H1 (cell line): ENCODE measurements at regions not wholly inside any gene's neighbourhood (a gene's known extent, or its start where the extent isn't known, plus 50 kb on each side); places are given as distances from the start of the nearest gene placed in this dataset.

ENCODE experiments used
- ASH2L ChIP-seq: fragments of 200-600, 300-600 bp; sonication (generic); IDR thresholded peaks from one replicate; pipeline ENCODE4 v1.7.1; 2017; ENCODE audit warnings: low read length
- CEBPB ChIP-seq: IDR thresholded peaks from 2 replicates; pipeline ENCODE4 v1.6.1; 2012; ENCODE audit warnings: low read depth, low read length
- CREB1 ChIP-seq: IDR thresholded peaks from 2 replicates; pipeline ENCODE4 v1.6.1; 2012; ENCODE audit warnings: inconsistent platforms
- CTBP2 ChIP-seq: IDR thresholded peaks from 2 replicates; pipeline ENCODE4 v1.7.0; 2011; ENCODE audit warnings: borderline replicate concordance, mild to moderate bottlenecking, moderate library complexity, mixed read lengths, low read length; ENCODE audit not compliant: insufficient read depth, insufficient read length
- GABPA ChIP-seq: IDR thresholded peaks from 2 replicates; pipeline ENCODE4 v1.6.1; 2011; ENCODE audit warnings: mild to moderate bottlenecking, low read length, moderate library complexity, borderline replicate concordance; ENCODE audit not compliant: insufficient read depth
- JUN ChIP-seq: IDR thresholded peaks from 2 replicates; pipeline ENCODE4 v1.6.1; 2011; ENCODE audit warnings: low read depth, mild to moderate bottlenecking, improper control_type of control experiment, low read length
- POU5F1 ChIP-seq: IDR thresholded peaks from 2 replicates; pipeline ENCODE4 v1.6.1; 2011; ENCODE audit warnings: low read depth, mild to moderate bottlenecking, low read length, moderate library complexity
- RBBP5 ChIP-seq: IDR thresholded peaks from 2 replicates; pipeline ENCODE4 v1.7.1; 2012; ENCODE audit warnings: low read depth, mild to moderate bottlenecking, inconsistent platforms, low read length, moderate library complexity, borderline replicate concordance
- SRF ChIP-seq: IDR thresholded peaks from 2 replicates; pipeline ENCODE4 v1.6.1; 2011; ENCODE audit warnings: mild to moderate bottlenecking, low read depth, low read length, moderate library complexity
- TAF7 ChIP-seq: optimal IDR thresholded peaks from 2 replicates; pipeline ENCODE3; 2011; ENCODE audit warnings: low read depth, mild to moderate bottlenecking, inconsistent platforms, low read length, moderate library complexity, borderline replicate concordance
- ZNF274 ChIP-seq: IDR thresholded peaks from 2 replicates; pipeline ENCODE4 v1.7.0; 2012; ENCODE audit warnings: low read length, borderline replicate concordance; ENCODE audit errors: extremely low read depth
- TF ChIP-seq, protein P1 (sequence below): fragments of 300-600 bp; sonication (generic); IDR thresholded peaks from 2 replicates; pipeline ENCODE4 v1.7.1; 2012; ENCODE audit warnings: low read length, moderate library complexity, mild to moderate bottlenecking, inconsistent platforms; ENCODE audit not compliant: insufficient replicate concordance

DNA sequence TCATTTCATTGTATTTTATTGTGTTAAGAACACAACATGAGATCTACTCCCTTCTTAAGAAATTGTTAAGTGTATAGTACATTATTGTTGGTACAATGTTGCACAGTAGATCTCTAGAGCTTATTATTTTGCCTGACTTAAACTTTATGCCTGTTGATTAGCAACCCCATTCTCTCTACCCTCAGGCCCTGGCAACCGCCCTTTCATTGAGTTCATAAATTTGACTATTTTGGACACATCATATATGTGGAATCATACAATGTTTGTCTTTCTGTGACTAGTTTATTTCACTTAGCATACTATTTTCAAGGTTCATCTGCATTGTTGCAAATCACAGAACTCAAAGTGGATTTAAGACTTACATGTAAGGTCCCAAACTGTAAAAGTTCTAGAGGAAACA, 222.1 kb downstream of the IL15 start (continued):
- TF ChIP-seq, protein P1, sequence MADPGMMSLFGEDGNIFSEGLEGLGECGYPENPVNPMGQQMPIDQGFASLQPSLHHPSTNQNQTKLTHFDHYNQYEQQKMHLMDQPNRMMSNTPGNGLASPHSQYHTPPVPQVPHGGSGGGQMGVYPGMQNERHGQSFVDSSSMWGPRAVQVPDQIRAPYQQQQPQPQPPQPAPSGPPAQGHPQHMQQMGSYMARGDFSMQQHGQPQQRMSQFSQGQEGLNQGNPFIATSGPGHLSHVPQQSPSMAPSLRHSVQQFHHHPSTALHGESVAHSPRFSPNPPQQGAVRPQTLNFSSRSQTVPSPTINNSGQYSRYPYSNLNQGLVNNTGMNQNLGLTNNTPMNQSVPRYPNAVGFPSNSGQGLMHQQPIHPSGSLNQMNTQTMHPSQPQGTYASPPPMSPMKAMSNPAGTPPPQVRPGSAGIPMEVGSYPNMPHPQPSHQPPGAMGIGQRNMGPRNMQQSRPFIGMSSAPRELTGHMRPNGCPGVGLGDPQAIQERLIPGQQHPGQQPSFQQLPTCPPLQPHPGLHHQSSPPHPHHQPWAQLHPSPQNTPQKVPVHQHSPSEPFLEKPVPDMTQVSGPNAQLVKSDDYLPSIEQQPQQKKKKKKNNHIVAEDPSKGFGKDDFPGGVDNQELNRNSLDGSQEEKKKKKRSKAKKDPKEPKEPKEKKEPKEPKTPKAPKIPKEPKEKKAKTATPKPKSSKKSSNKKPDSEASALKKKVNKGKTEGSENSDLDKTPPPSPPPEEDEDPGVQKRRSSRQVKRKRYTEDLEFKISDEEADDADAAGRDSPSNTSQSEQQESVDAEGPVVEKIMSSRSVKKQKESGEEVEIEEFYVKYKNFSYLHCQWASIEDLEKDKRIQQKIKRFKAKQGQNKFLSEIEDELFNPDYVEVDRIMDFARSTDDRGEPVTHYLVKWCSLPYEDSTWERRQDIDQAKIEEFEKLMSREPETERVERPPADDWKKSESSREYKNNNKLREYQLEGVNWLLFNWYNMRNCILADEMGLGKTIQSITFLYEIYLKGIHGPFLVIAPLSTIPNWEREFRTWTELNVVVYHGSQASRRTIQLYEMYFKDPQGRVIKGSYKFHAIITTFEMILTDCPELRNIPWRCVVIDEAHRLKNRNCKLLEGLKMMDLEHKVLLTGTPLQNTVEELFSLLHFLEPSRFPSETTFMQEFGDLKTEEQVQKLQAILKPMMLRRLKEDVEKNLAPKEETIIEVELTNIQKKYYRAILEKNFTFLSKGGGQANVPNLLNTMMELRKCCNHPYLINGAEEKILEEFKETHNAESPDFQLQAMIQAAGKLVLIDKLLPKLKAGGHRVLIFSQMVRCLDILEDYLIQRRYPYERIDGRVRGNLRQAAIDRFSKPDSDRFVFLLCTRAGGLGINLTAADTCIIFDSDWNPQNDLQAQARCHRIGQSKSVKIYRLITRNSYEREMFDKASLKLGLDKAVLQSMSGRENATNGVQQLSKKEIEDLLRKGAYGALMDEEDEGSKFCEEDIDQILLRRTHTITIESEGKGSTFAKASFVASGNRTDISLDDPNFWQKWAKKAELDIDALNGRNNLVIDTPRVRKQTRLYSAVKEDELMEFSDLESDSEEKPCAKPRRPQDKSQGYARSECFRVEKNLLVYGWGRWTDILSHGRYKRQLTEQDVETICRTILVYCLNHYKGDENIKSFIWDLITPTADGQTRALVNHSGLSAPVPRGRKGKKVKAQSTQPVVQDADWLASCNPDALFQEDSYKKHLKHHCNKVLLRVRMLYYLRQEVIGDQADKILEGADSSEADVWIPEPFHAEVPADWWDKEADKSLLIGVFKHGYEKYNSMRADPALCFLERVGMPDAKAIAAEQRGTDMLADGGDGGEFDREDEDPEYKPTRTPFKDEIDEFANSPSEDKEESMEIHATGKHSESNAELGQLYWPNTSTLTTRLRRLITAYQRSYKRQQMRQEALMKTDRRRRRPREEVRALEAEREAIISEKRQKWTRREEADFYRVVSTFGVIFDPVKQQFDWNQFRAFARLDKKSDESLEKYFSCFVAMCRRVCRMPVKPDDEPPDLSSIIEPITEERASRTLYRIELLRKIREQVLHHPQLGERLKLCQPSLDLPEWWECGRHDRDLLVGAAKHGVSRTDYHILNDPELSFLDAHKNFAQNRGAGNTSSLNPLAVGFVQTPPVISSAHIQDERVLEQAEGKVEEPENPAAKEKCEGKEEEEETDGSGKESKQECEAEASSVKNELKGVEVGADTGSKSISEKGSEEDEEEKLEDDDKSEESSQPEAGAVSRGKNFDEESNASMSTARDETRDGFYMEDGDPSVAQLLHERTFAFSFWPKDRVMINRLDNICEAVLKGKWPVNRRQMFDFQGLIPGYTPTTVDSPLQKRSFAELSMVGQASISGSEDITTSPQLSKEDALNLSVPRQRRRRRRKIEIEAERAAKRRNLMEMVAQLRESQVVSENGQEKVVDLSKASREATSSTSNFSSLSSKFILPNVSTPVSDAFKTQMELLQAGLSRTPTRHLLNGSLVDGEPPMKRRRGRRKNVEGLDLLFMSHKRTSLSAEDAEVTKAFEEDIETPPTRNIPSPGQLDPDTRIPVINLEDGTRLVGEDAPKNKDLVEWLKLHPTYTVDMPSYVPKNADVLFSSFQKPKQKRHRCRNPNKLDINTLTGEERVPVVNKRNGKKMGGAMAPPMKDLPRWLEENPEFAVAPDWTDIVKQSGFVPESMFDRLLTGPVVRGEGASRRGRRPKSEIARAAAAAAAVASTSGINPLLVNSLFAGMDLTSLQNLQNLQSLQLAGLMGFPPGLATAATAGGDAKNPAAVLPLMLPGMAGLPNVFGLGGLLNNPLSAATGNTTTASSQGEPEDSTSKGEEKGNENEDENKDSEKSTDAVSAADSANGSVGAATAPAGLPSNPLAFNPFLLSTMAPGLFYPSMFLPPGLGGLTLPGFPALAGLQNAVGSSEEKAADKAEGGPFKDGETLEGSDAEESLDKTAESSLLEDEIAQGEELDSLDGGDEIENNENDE, result no peak
- TF ChIP-seq CREB1 (no peak), TAF7 (no peak), CEBPB (no peak), CTBP2 (no peak), GABPA (no peak), JUN (no peak), POU5F1 (no peak), ASH2L (no peak), SRF (no peak), ZNF274 (no peak), RBBP5 (no peak)
